Mammary epithelial cell (primary cell): ENCODE measurements at regions not wholly inside any gene's neighbourhood (a gene's known extent, or its start where the extent isn't known, plus 50 kb on each side); places are given as distances from the start of the nearest gene placed in this dataset.

Experiments used
- EZH2 ChIP-seq: IDR thresholded peaks from 2 replicates; pipeline ENCODE4 v1.6.1; 2012; ENCODE audit warnings: low read length, inconsistent platforms, borderline replicate concordance
- TF ChIP-seq, protein P1 (sequence below), 2 donors: IDR thresholded peaks in 1 of 2; conservative IDR thresholded peaks in 1 of 2; 2 replicates each; pipeline ENCODE4 v1.5.1; 2011 to 2012; ENCODE audit warnings: inconsistent platforms in 2 of 2, low read length in 2 of 2, mild to moderate bottlenecking in 2 of 2, control low read depth in 1 of 2, low read depth in 1 of 2; ENCODE audit not compliant: insufficient read depth in 1 of 2; ENCODE audit errors: extremely low read depth in 1 of 2

GRCh38 chr4:155604718-155605626, 61.7 kb upstream of the GUCY1A1 start:
- TF ChIP-seq, protein P1, sequence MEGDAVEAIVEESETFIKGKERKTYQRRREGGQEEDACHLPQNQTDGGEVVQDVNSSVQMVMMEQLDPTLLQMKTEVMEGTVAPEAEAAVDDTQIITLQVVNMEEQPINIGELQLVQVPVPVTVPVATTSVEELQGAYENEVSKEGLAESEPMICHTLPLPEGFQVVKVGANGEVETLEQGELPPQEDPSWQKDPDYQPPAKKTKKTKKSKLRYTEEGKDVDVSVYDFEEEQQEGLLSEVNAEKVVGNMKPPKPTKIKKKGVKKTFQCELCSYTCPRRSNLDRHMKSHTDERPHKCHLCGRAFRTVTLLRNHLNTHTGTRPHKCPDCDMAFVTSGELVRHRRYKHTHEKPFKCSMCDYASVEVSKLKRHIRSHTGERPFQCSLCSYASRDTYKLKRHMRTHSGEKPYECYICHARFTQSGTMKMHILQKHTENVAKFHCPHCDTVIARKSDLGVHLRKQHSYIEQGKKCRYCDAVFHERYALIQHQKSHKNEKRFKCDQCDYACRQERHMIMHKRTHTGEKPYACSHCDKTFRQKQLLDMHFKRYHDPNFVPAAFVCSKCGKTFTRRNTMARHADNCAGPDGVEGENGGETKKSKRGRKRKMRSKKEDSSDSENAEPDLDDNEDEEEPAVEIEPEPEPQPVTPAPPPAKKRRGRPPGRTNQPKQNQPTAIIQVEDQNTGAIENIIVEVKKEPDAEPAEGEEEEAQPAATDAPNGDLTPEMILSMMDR (conservative IDR thresholded peaks at IDR 0.05 in 1 of 2, IDR thresholded peaks at IDR 0.05 in 1 of 2; ENCODE audit: extremely low read depth in 1 of 2, insufficient read depth in 1 of 2, low read depth in 1 of 2, low read length in 2 of 2) = no peak
- no peak for TF ChIP-seq EZH2
